ENCODE measurements at regions not wholly inside any gene's neighbourhood (a gene's known extent, or its start where the extent isn't known, plus 50 kb on each side); places are given as distances from the start of the nearest gene placed in this dataset.
A peak's percentile ranks its signal among the peaks of the same experiment; 100 is the strongest.
"Not testable (repeated sequence)": the region's sequence is repeated elsewhere in the genome, so short reads cannot be mapped to it uniquely, and the experiment has no call there.

GRCh38 chr9:19629488-19629887 is 159.3 kb downstream of the SLC24A2 start:
- Mint-ChIP-seq H3K27ac (no peak overlapping the region), H3K4me1 (peaks cover 5% of the 10 kb centered on the region), H3K36me3 (no peaks in the 10 kb centered on the region), H3K27me3 (ENCODE audit: low read depth in 3 of 3) (no peaks in the 10 kb centered on the region), H3K4me3 (no peak overlapping the region), H3K9me3 (no peaks in the 10 kb centered on the region)
- Histone ChIP-seq H3K27ac (ENCODE audit: low read depth in 1 of 2, low read length in 2 of 2) (no peak overlapping the region), H4K20me1 (ENCODE audit: insufficient read depth, low read length) (no peaks in the 10 kb centered on the region), H3K4me2 (replicated peaks; ENCODE audit: extremely low read depth, low read length, poor library complexity, severe bottlenecking) (no peak overlapping the region), H3K9me3 (replicated peaks in 1 of 2; ENCODE audit: control insufficient read depth in 1 of 2, insufficient read depth in 1 of 2, low read length in 2 of 2) (no peaks in the 10 kb centered on the region), H3K79me2 (ENCODE audit: insufficient read depth, low read length) (no peaks in the 10 kb centered on the region), H3K4me3 (replicated peaks in 1 of 3; ENCODE audit: low read depth in 2 of 3, low read length in 3 of 3) (no peak overlapping the region), H2AFZ (ENCODE audit: insufficient read depth, low read depth, low read length, poor library complexity, severe bottlenecking) (no peak overlapping the region), H3K36me3 (replicated peaks in 1 of 2; ENCODE audit: control insufficient read depth in 1 of 2, insufficient read depth in 2 of 2, low read length in 2 of 2) (no peaks in the 10 kb centered on the region), H3K9ac (ENCODE audit: insufficient read depth, low read length, poor library complexity, severe bottlenecking) (no peak overlapping the region), H3K27me3 (ENCODE audit: control insufficient read depth in 2 of 2, insufficient read depth in 2 of 2, low read length in 2 of 2) (no peaks in the 10 kb centered on the region), H3K4me1 (ENCODE audit: control insufficient read depth in 1 of 2, insufficient read depth in 2 of 2, low read length in 2 of 2) (peaks cover 5 to 7% of the 10 kb centered on the region in 2 donors)
- 33% methylated on average over 2 of the region's 3 CpGs for WGBS (ENCODE audit: insufficient coverage)
- no peak for DNase-seq
- no peak for TF ChIP-seq CTCF (IDR thresholded peaks at IDR 0.05)
- intact Hi-C loops (cut with micrococcal nuclease), result no loop called here

GRCh38 chr9:19625426-19625825 is 163.4 kb downstream of the SLC24A2 start:
- H3K27me3 Mint-ChIP-seq (ENCODE audit: low read depth in 3 of 3); H3K4me1 ChIP-seq (ENCODE audit: control insufficient read depth in 1 of 2, insufficient read depth in 2 of 2, low read length in 2 of 2); H3K4me3 ChIP-seq (replicated peaks in 1 of 3; ENCODE audit: low read depth in 2 of 3, low read length in 3 of 3); H3K36me3 Mint-ChIP-seq; H3K36me3 ChIP-seq (replicated peaks in 1 of 2; ENCODE audit: control insufficient read depth in 1 of 2, insufficient read depth in 2 of 2, low read length in 2 of 2); H2AFZ ChIP-seq (ENCODE audit: insufficient read depth, low read depth, low read length, poor library complexity, severe bottlenecking); intact Hi-C loops (cut with micrococcal nuclease); H3K27ac ChIP-seq (ENCODE audit: low read depth in 1 of 2, low read length in 2 of 2); H3K9me3 ChIP-seq (replicated peaks in 1 of 2; ENCODE audit: control insufficient read depth in 1 of 2, insufficient read depth in 1 of 2, low read length in 2 of 2); H3K27me3 ChIP-seq (ENCODE audit: control insufficient read depth in 2 of 2, insufficient read depth in 2 of 2, low read length in 2 of 2); H3K27ac Mint-ChIP-seq; H3K4me3 Mint-ChIP-seq; H3K4me1 Mint-ChIP-seq; H3K4me2 ChIP-seq (replicated peaks; ENCODE audit: extremely low read depth, low read length, poor library complexity, severe bottlenecking); H3K79me2 ChIP-seq (ENCODE audit: insufficient read depth, low read length); H3K9ac ChIP-seq (ENCODE audit: insufficient read depth, low read length, poor library complexity, severe bottlenecking); H3K9me3 Mint-ChIP-seq; H4K20me1 ChIP-seq (ENCODE audit: insufficient read depth, low read length): not testable (repeated sequence)
- WGBS (ENCODE audit: insufficient coverage), result no CpG with 5 or more reads among the region's 1 CpG
- DNase-seq, result peak in 1 of 3 donors; percentile 4

Data from CD14-positive monocyte (primary cell).